ENCODE measurements at regions not wholly inside any gene's neighbourhood (a gene's known extent, or its start where the extent isn't known, plus 50 kb on each side); places are given as distances from the start of the nearest gene placed in this dataset.
A peak's percentile ranks its signal among the peaks of the same experiment; 100 is the strongest.

DNA sequence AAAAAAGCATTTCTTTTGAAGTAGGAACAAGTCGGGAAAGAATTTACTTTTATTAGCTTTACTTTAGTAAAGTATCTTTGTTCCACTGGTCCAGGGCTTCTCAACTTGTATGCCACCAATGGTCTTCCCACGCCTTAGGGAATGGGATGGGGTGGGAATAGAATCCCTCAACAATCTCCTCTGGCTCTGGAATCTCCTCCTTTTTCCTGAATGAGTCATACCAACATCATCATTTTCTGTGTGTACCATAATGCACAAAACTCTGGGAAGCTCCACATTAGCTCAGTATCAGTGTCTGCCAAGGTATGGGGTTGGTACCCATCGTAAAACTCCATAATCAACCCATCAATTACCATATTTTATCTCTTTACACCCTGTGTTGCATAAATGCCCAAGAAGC, 159.4 kb upstream of the BMPER start:
- no peak overlapping the region for H3K27ac Mint-ChIP-seq
- no peak overlapping the region for H3K4me3 Mint-ChIP-seq
- no peaks in the 10 kb centered on the region for H3K27me3 Mint-ChIP-seq
- ATAC-seq (no peak), DNase-seq (no peak)
- H3K9me3 Mint-ChIP-seq, result peaks cover 7% of the 10 kb centered on the region
- no peaks in the 10 kb centered on the region for H3K36me3 Mint-ChIP-seq (ENCODE audit: low read depth)
- H3K4me1 Mint-ChIP-seq, result no peaks in the 10 kb centered on the region

GRCh38 chr7:33748793-33749192, 156.5 kb upstream of the BMPER start:
- H3K27ac Mint-ChIP-seq, result no peak overlapping the region
- ATAC-seq, result no peak
- H3K27me3 Mint-ChIP-seq, result no peaks in the 10 kb centered on the region
- DNase-seq, result no peak
- peaks cover 3% of the 10 kb centered on the region for H3K9me3 Mint-ChIP-seq
- H3K36me3 Mint-ChIP-seq (ENCODE audit: low read depth), result no peaks in the 10 kb centered on the region
- H3K4me3 Mint-ChIP-seq, result no peak overlapping the region
- H3K4me1 Mint-ChIP-seq, result no peaks in the 10 kb centered on the region

DNA sequence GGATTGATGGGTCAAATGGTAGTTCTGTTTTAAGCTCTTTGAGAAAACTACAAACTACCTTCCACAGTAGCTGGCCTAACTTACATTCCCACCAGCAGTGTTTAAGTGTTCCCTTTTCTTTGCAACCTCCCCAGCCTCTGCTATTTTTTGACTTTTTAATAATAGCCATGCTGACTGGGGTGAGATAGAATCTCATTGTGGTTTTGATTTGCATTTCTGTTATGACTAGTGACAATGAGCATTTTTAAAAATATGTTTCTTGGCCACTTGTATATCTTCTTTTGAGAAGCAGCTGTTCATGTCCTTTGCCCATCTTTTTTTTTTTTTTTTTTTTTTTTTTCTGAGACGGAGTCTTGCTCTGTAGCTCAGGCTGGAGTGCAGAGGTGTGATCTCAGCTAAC, 155.2 kb upstream of the BMPER start:
- no peak overlapping the region for H3K4me3 Mint-ChIP-seq
- H3K9me3 Mint-ChIP-seq, result no peaks in the 10 kb centered on the region
- no peak for ATAC-seq
- no peaks in the 10 kb centered on the region for H3K27me3 Mint-ChIP-seq
- H3K4me1 Mint-ChIP-seq, result no peaks in the 10 kb centered on the region
- H3K27ac Mint-ChIP-seq, result no peak overlapping the region
- no peak for DNase-seq
- H3K36me3 Mint-ChIP-seq (ENCODE audit: low read depth), result no peaks in the 10 kb centered on the region

DNA sequence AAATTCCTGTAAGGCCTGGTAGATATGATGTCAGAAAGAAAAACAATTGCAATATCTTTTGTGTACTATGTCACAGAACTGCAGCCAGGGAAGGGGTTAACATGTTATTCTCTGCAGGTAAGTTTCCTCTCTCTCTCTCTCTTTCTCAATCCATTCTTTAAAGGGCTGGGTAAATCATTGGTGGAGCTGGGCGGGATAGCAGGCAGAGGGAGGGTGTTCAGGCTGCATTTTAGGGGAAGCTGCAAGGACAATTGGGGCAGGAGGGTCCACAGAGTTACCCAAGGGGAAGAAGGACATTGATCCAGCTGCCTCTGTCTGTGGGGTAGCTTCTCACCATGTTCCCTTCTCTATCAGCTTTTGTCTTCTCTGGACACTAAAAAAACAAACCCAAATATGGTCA, 153.9 kb upstream of the BMPER start:
- no peaks in the 10 kb centered on the region for H3K9me3 Mint-ChIP-seq
- no peaks in the 10 kb centered on the region for H3K36me3 Mint-ChIP-seq (ENCODE audit: low read depth)
- no peak overlapping the region for H3K4me3 Mint-ChIP-seq
- H3K27me3 Mint-ChIP-seq, result no peaks in the 10 kb centered on the region
- ATAC-seq, result no peak
- H3K27ac Mint-ChIP-seq, result no peak overlapping the region
- no peak for DNase-seq
- no peaks in the 10 kb centered on the region for H3K4me1 Mint-ChIP-seq

- DNase-seq (no peak), ATAC-seq (no peak)
- no peaks in the 10 kb centered on the region for H3K27me3 Mint-ChIP-seq
- no peak overlapping the region for H3K27ac Mint-ChIP-seq
- H3K4me3 Mint-ChIP-seq, result no peak overlapping the region
- no peaks in the 10 kb centered on the region for H3K4me1 Mint-ChIP-seq
- H3K36me3 Mint-ChIP-seq (ENCODE audit: low read depth), result no peaks in the 10 kb centered on the region
- H3K9me3 Mint-ChIP-seq, result no peaks in the 10 kb centered on the region
Observed at GRCh38 chr7:33753881-33754525, 151.3 kb upstream of the BMPER start.

GRCh38 chr7:33754933-33755928, 150.1 kb upstream of the BMPER start:
- Mint-ChIP-seq H3K9me3 (no peaks in the 10 kb centered on the region), H3K4me1 (no peaks in the 10 kb centered on the region), H3K27ac (no peak overlapping the region), H3K4me3 (no peak overlapping the region), H3K36me3 (ENCODE audit: low read depth) (no peaks in the 10 kb centered on the region), H3K27me3 (no peaks in the 10 kb centered on the region)
- no peak for DNase-seq
- ATAC-seq, result no peak

DNA sequence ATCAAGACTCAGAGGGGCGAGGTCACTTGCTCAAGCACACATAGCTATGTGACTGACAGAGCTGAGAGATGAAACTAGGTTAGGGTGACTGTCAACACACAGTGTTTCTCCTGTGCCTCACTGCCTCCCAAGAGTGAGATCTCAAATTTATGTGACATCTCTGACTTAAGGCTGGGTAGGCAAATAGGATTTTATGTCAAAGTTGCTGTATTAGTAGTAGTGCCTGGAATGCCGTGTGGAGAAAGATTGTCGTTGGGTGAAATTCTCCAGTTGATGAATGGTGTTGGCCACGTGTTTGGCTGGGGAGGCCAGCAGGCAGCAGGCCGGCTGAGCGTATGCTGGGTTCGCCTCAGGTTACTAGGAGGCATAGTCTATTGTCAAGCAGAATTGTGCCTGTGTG, 148.3 kb upstream of the BMPER start:
- no peak for DNase-seq

DNA sequence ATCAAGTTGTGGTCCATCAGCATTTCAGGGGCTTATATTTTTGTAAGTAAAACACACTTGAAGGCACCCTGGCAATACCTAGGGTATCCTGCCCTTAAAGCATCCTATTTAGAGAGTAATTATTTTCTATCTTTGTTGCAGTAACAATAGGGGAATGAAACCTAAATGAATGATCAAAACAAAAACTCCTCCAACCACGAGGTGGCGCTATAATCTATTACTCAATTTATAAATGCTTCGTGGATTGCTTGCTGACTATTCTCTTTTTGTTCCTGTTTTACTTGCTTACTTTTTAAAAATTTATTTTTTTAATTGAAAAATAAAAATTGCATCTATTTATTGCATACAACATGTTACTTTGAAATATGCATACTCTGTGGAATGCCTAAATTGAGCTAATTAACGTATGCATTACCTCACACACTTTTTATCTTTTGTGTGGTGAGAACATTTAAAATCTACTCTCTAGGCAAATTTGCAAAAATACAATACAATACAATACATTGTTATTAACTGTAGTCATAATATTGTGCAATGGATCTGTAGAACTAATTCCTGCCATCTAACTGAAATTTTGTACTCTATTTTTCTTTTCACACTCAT, 147.7 kb upstream of the BMPER start:
- ATAC-seq, result no peak
- peak; percentile 20 for DNase-seq
- Mint-ChIP-seq H3K4me1 (no peaks in the 10 kb centered on the region), H3K9me3 (no peaks in the 10 kb centered on the region), H3K4me3 (no peak overlapping the region), H3K36me3 (ENCODE audit: low read depth) (no peaks in the 10 kb centered on the region), H3K27me3 (no peaks in the 10 kb centered on the region), H3K27ac (no peak overlapping the region)

More for the DNA sequence above, 148.3 kb upstream of the BMPER start:
- no peaks in the 10 kb centered on the region for H3K27me3 Mint-ChIP-seq
- ATAC-seq, result no peak
- no peak overlapping the region for H3K4me3 Mint-ChIP-seq
- H3K27ac Mint-ChIP-seq, result no peak overlapping the region
- H3K36me3 Mint-ChIP-seq (ENCODE audit: low read depth), result no peaks in the 10 kb centered on the region
- no peaks in the 10 kb centered on the region for H3K9me3 Mint-ChIP-seq
- no peaks in the 10 kb centered on the region for H3K4me1 Mint-ChIP-seq

GRCh38 chr7:33760146-33760545, 145.2 kb upstream of the BMPER start:
- H3K27ac Mint-ChIP-seq, result no peak overlapping the region
- no peaks in the 10 kb centered on the region for H3K36me3 Mint-ChIP-seq (ENCODE audit: low read depth)
- H3K4me3 Mint-ChIP-seq, result no peak overlapping the region
- H3K4me1 Mint-ChIP-seq, result no peaks in the 10 kb centered on the region
- H3K27me3 Mint-ChIP-seq, result no peaks in the 10 kb centered on the region
- ATAC-seq, result no peak
- DNase-seq, result no peak
- H3K9me3 Mint-ChIP-seq, result no peaks in the 10 kb centered on the region

DNA sequence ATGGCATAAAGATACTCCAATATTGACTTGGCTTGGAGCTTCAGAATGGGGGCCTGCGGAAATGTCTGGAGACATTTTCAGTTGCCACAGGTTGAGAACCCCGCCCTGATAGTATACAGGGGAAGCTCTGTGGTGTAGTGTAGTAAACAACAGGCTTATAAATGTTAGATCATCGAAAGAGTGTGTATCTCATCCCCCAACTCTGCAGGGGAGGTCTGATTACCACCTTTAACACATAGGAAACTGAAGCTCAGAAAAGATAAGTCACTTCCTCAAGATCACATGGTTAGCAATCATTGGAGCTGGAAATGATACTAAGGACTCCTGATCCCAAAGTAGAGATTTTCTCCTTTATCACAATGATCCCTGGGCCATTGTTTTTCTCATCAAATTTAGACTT, 144.5 kb upstream of the BMPER start:
- no peaks in the 10 kb centered on the region for H3K36me3 Mint-ChIP-seq (ENCODE audit: low read depth)
- no peak overlapping the region for H3K27ac Mint-ChIP-seq
- H3K9me3 Mint-ChIP-seq, result no peaks in the 10 kb centered on the region
- no peak overlapping the region for H3K4me3 Mint-ChIP-seq
- ATAC-seq, result peak; percentile 15
- no peaks in the 10 kb centered on the region for H3K27me3 Mint-ChIP-seq
- no peaks in the 10 kb centered on the region for H3K4me1 Mint-ChIP-seq
- DNase-seq, result no peak

DNA sequence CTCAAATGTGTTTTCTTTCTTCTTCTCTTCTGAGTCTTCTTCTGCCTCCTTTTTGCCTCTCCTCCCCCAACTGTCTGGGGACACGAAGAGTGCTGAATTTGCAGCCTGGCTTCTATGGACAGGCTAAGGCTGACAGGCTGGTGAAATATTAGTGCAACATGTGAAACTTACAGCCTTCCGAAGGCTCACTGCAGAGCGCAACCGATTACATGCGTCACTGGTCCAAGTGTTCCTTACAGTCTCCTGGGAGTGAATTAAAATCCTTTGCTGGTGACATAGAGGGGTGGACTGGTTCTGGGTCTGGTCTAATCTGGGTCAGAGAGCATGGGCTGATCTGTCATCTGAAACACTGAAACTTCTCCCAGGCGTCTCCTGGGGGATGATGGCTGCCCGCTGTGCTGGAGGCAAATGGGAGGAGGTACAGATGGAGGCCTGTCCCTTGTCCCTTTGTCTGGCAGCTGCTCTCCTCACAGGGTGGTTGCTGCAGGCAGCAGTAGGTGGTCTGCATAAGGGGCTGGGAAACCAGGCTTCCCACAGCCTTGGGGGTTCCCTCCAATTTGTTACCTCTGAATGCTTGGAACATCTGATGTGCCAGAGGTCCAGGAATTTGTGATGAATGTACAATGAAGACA, 143.8 kb upstream of the BMPER start:
- H3K4me1 Mint-ChIP-seq, result no peaks in the 10 kb centered on the region
- no peaks in the 10 kb centered on the region for H3K9me3 Mint-ChIP-seq
- no peak overlapping the region for H3K4me3 Mint-ChIP-seq
- no peak for ATAC-seq
- H3K27me3 Mint-ChIP-seq, result no peaks in the 10 kb centered on the region
- H3K36me3 Mint-ChIP-seq (ENCODE audit: low read depth), result no peaks in the 10 kb centered on the region
- no peak for DNase-seq
- H3K27ac Mint-ChIP-seq, result no peak overlapping the region

DNA sequence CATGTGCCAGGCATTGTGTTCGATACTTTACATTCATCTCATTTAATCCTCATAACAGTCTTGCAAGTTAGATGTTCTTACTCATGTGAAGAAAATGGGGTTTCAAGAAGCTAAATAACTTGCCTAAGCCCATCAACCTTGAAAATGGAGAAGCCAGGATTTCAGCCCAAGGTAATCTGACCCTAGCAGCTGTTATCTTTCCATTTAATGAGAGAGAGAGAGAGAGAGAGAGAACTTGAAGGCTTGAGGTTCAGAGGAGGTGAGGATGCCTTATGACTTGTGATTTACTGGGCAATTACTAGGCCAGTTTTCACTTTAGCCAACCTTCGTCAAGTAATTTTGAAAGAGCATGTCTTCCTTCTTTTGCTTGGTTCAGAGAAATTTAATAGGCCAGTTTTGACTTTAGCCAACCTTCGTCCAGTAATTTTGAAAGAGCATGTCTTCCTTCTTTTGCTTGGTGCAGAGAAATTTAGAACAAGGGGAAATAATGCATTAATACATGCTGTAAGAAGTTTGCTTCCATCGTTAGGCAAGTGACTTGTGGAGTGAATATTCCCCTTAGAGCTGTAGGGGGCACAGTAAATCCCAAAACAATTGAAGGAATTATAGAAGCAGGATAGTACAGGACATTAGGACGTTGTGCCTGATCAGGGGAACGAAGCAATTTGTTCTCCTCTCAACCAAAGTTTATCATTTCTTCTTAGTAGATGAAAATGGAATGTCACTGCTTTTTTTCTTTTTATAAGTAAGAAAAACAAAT, 143.0 kb upstream of the BMPER start:
- no peak overlapping the region for H3K27ac Mint-ChIP-seq
- no peaks in the 10 kb centered on the region for H3K9me3 Mint-ChIP-seq
- no peaks in the 10 kb centered on the region for H3K36me3 Mint-ChIP-seq (ENCODE audit: low read depth)
- H3K27me3 Mint-ChIP-seq, result no peaks in the 10 kb centered on the region
- no peaks in the 10 kb centered on the region for H3K4me1 Mint-ChIP-seq
- no peak for ATAC-seq
- no peak for DNase-seq
- H3K4me3 Mint-ChIP-seq, result no peak overlapping the region

GRCh38 chr7:33762911-33763306, 142.4 kb upstream of the BMPER start:
- H3K4me3 Mint-ChIP-seq, result no peak overlapping the region
- no peak overlapping the region for H3K27ac Mint-ChIP-seq
- no peaks in the 10 kb centered on the region for H3K9me3 Mint-ChIP-seq
- DNase-seq (no peak), ATAC-seq (no peak)
- H3K27me3 Mint-ChIP-seq, result no peaks in the 10 kb centered on the region
- no peaks in the 10 kb centered on the region for H3K4me1 Mint-ChIP-seq
- no peaks in the 10 kb centered on the region for H3K36me3 Mint-ChIP-seq (ENCODE audit: low read depth)

DNA sequence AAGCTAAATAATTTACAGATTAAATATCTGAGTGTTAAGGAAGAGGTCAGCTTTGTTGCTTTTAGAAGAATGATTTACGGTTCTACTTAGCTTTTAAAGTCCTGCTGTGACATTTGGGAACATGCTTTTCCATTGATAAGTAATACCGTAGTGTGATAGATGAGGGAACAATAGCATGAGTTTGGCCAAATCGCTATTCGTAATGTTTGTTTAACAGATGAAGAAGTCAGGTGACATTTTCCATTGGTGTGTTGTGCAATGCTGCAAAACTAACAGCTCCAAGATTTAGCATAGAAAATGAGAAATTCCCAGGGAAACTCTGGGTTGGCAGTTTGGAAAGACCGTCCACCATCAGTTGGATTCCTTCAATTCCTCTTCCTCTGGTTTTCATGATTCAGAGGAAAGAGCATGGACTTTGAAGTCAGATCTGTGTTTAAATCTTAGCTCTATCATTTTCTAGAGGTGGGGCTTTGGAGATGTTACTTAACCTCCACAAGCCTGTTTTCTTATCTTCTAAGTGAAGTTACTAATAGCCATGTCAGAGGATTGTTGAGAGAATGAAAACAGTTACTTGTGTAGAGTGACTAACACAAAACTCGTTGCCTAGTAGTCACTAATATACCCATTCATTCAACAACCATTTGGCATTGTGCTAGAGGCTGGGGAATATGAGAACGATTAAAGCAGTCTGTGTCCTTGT, 140.4 kb upstream of the BMPER start:
- Mint-ChIP-seq H3K9me3 (no peaks in the 10 kb centered on the region), H3K36me3 (ENCODE audit: low read depth) (no peaks in the 10 kb centered on the region), H3K4me1 (no peaks in the 10 kb centered on the region), H3K27me3 (no peaks in the 10 kb centered on the region), H3K4me3 (no peak overlapping the region), H3K27ac (no peak overlapping the region)
- ATAC-seq, result no peak
- DNase-seq, result no peak
